ENCODE measurements at regions not wholly inside any gene's neighbourhood (a gene's known extent, or its start where the extent isn't known, plus 50 kb on each side); places are given as distances from the start of the nearest gene placed in this dataset.

GRCh38 chr12:65546528-65546927 lies 268.0 kb downstream of the MSRB3 start:
- TF ChIP-seq POLR2A (IDR thresholded peaks at IDR 0.05) = no peak
- TF ChIP-seq CTCF (IDR thresholded peaks at IDR 0.05) = no peak
